Smooth muscle cell (in vitro differentiated cells): ENCODE measurements at regions not wholly inside any gene's neighbourhood (a gene's known extent, or its start where the extent isn't known, plus 50 kb on each side); places are given as distances from the start of the nearest gene placed in this dataset.
"Not testable (repeated sequence)": the region's sequence is repeated elsewhere in the genome, so short reads cannot be mapped to it uniquely, and the experiment has no call there.

Experiments
- DNase-seq: peaks from one replicate; lab custom pipeline; 2025; ENCODE audit not compliant: unreplicated experiment; lab: John Stamatoyannopoulos, UW
- H2AFZ ChIP-seq: fragments of 200-600 bp; sonication (generic); 2 replicates; pipeline ENCODE4 v1.6.0; 2016; ENCODE audit warnings: antibody characterized with exemption, low read depth, mild to moderate bottlenecking
- H3F3A ChIP-seq: fragments of 200-600 bp; sonication (generic); 2 replicates; pipeline ENCODE4 v1.6.0; 2017; ENCODE audit warnings: antibody characterized with exemption, low read depth
- H3K27ac ChIP-seq: fragments of 200-600 bp; sonication (generic); 2 replicates; pipeline ENCODE4 v1.5.1; 2016; ENCODE audit warnings: low read depth, mild to moderate bottlenecking
- H3K27me3 ChIP-seq: fragments of 200-600 bp; sonication (generic); 2 replicates; pipeline ENCODE4 v1.6.1; 2016; ENCODE audit warnings: low read depth, mild to moderate bottlenecking
- H3K36me3 ChIP-seq: fragments of 200-600 bp; sonication (generic); 2 replicates; pipeline ENCODE4 v1.5.1; 2016; ENCODE audit warnings: low read depth
- H3K4me1 ChIP-seq: fragments of 200-600 bp; sonication (generic); 2 replicates; pipeline ENCODE4 v1.5.1; 2016; ENCODE audit warnings: low read depth
- H3K4me2 ChIP-seq: fragments of 200-600 bp; sonication (generic); 2 replicates; pipeline ENCODE4 v1.6.0; 2016; ENCODE audit warnings: mild to moderate bottlenecking
- H3K4me3 ChIP-seq: fragments of 200-600 bp; sonication (generic); 2 replicates; pipeline ENCODE4 v1.5.1; 2016; ENCODE audit warnings: mild to moderate bottlenecking
- H3K79me2 ChIP-seq: fragments of 200-600 bp; sonication (generic); 2 replicates; pipeline ENCODE4 v1.6.0; 2016; ENCODE audit warnings: low read depth, mild to moderate bottlenecking
- H3K9ac ChIP-seq: fragments of 200-600 bp; sonication (generic); 2 replicates; pipeline ENCODE4 v1.6.0; 2016; ENCODE audit warnings: low read depth
- H3K9me3 ChIP-seq: fragments of 200-600 bp; sonication (generic); replicated peaks from 2 replicates; pipeline ENCODE4 v1.5.1; 2016; ENCODE audit warnings: low read depth
- H4K20me1 ChIP-seq: fragments of 200-600 bp; sonication (generic); 2 replicates; pipeline ENCODE4 v1.6.0; 2016; ENCODE audit warnings: low read depth
- WGBS: methylation state at CpG from one replicate; pipeline ENCODE4 v1.1.7; 2016; ENCODE audit warnings: low lambda C conversion rate; 5-methylcytosine and 5-hydroxymethylcytosine counted together
- TF ChIP-seq, protein P1 (sequence below): fragments of 200-600 bp; sonication (generic); IDR thresholded peaks from 2 replicates; pipeline ENCODE4 v1.5.1; 2017; ENCODE audit warnings: borderline replicate concordance, mild to moderate bottlenecking, antibody characterized with exemption; ENCODE audit not compliant: insufficient read depth, poor library complexity, severe bottlenecking

DNA sequence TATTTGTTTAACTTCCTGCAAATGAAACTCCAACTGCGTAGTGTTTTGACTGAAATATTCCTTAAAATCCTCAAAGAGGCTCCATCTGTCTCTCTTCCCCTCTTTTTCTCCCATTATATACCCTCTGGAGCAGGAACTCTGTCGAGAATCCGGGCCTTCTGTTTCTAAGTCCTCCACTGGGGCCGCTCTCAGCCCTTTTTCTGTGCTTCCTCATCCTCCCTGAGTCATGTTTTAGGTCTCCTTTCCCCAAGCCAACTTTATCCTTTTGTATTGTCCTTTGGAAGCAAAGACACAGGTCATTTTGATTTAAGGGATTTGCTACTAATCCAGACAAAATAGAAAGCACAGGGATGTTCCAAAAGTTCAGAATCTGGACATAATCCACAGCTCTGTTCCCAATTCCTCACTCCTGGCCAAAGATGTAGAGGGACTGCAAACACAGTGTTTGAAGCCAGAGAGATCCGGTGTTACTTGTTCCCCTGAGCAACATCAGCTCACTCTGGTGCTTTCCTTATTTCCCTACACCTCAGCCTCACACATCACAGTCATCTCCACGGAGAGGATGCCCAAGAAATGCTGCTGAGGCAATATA, 131.0 kb upstream of the KLF3 start:
- TF ChIP-seq, protein P1, sequence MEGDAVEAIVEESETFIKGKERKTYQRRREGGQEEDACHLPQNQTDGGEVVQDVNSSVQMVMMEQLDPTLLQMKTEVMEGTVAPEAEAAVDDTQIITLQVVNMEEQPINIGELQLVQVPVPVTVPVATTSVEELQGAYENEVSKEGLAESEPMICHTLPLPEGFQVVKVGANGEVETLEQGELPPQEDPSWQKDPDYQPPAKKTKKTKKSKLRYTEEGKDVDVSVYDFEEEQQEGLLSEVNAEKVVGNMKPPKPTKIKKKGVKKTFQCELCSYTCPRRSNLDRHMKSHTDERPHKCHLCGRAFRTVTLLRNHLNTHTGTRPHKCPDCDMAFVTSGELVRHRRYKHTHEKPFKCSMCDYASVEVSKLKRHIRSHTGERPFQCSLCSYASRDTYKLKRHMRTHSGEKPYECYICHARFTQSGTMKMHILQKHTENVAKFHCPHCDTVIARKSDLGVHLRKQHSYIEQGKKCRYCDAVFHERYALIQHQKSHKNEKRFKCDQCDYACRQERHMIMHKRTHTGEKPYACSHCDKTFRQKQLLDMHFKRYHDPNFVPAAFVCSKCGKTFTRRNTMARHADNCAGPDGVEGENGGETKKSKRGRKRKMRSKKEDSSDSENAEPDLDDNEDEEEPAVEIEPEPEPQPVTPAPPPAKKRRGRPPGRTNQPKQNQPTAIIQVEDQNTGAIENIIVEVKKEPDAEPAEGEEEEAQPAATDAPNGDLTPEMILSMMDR = no peak
- 89% methylated on average over 6 of the region's 6 CpGs for WGBS
- DNase-seq = no peak

DNA sequence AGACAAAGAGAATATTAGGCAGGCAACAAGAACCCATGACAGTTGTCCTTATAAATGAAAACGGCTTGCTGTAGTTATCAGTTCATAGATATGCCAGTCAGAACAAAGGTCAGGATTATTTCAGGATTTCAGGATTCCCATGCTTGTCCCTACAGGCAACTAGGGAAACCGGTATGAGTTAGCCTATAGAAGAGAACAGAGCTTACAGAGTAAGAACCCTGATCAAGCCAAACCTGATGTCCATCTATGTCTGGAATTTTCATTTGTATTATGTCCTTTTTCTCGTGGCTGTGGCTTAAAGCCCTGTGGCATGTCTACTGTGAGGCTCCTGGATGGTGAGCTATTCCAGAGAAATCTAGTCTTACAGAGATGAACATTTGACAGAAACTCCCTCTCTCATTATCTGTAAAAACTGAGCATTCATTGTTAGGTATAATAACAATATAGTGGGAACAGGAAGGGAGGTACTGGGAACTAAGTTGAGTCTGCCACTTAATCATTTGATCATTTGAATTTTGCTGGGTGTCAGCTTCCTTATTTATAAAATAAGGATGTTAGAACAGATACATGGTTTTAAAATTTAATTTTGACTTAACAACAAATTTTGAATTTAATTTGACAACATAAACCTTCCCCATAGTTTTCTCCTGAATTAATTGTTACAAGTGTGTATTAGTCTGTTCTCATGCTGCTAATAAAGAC, 129.5 kb upstream of the KLF3 start:
- no peak overlapping the region for H3K27ac ChIP-seq
- H3K4me2 ChIP-seq = no peak overlapping the region
- H3K79me2 ChIP-seq = no peaks in the 10 kb centered on the region
- H3K4me1 ChIP-seq = peaks cover 9% of the 10 kb centered on the region
- WGBS = 70% methylated on average over 3 of the region's 3 CpGs
- H3K27me3 ChIP-seq = no peaks in the 10 kb centered on the region
- H3K9ac ChIP-seq = no peak overlapping the region
- DNase-seq = no peak
- no peak overlapping the region for H3K4me3 ChIP-seq
- TF ChIP-seq, protein P1 = no peak
- H3F3A ChIP-seq = no peaks in the 10 kb centered on the region
- H2AFZ ChIP-seq = no peak overlapping the region
- H4K20me1 ChIP-seq = no peaks in the 10 kb centered on the region
- no peaks in the 10 kb centered on the region for H3K36me3 ChIP-seq
- no peaks in the 10 kb centered on the region for H3K9me3 ChIP-seq

More for the DNA sequence above, 131.0 kb upstream of the KLF3 start:
- no peaks in the 10 kb centered on the region for H3F3A ChIP-seq
- no peak overlapping the region for H2AFZ ChIP-seq
- no peaks in the 10 kb centered on the region for H3K9me3 ChIP-seq
- no peak overlapping the region for H3K4me3 ChIP-seq
- H3K27me3 ChIP-seq = no peaks in the 10 kb centered on the region
- no peak overlapping the region for H3K9ac ChIP-seq
- no peaks in the 10 kb centered on the region for H3K79me2 ChIP-seq
- H3K4me2 ChIP-seq = no peak overlapping the region
- no peaks in the 10 kb centered on the region for H4K20me1 ChIP-seq
- H3K36me3 ChIP-seq = no peaks in the 10 kb centered on the region
- peaks cover 9% of the 10 kb centered on the region for H3K4me1 ChIP-seq
- H3K27ac ChIP-seq = no peak overlapping the region

DNA sequence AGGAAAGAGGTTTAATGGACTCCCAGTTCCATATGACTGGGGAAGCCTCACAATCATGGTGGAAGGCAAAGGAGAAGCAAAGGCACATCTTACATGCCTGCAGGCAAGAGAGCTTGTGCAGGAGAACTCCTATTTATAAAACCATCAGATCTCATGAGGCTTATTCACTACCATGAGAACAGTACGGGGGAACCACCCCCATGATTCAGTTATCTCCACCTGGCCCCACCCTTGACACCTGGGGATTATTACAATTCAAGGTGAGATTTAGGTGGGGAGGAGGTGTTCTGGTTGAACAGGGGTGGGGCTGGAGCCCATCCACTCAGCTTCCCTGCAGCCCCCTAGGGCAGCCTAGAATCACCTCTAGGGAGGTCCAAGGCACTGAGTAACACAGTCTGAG, 128.9 kb upstream of the KLF3 start:
- not testable (repeated sequence) for H3K79me2 ChIP-seq, H3K36me3 ChIP-seq, H3K4me3 ChIP-seq, H3F3A ChIP-seq, H4K20me1 ChIP-seq, H3K4me1 ChIP-seq, H3K9me3 ChIP-seq, H3K4me2 ChIP-seq, H3K27ac ChIP-seq, DNase-seq, H3K9ac ChIP-seq, H3K27me3 ChIP-seq, H2AFZ ChIP-seq
- 90% methylated on average over 1 of the region's 1 CpG for WGBS

DNA sequence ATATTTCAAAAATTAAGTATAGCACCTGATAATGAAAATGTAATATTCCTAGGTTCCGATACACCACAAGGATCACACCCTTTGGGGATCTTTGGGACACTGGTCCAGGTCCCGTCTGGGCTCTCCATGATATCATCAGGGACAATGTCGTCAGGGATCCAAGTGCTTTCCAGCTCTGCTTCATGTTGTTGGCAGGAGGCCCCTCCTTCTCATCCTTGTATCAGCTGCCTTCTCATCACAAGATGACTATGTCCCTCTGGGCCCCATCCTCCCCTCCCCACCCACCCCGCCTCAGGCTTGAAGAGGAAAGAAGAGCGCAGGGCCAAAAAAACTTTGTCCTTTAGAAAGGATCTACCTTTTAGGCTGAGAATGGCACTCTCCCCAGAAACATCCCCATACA, 128.3 kb upstream of the KLF3 start:
- no peaks in the 10 kb centered on the region for H4K20me1 ChIP-seq
- no peaks in the 10 kb centered on the region for H3K27me3 ChIP-seq
- H3K4me3 ChIP-seq = no peak overlapping the region
- DNase-seq = no peak
- no peak overlapping the region for H3K27ac ChIP-seq
- TF ChIP-seq, protein P1 = no peak
- no peak overlapping the region for H3K4me2 ChIP-seq
- H3K4me1 ChIP-seq = peaks cover 9% of the 10 kb centered on the region
- 89% methylated on average over 5 of the region's 5 CpGs for WGBS
- no peaks in the 10 kb centered on the region for H3K79me2 ChIP-seq
- H3F3A ChIP-seq = no peaks in the 10 kb centered on the region
- no peak overlapping the region for H2AFZ ChIP-seq
- no peaks in the 10 kb centered on the region for H3K36me3 ChIP-seq
- H3K9ac ChIP-seq = no peak overlapping the region
- no peaks in the 10 kb centered on the region for H3K9me3 ChIP-seq
